ENCODE measurements at regions not wholly inside any gene's neighbourhood (a gene's known extent, or its start where the extent isn't known, plus 50 kb on each side); places are given as distances from the start of the nearest gene placed in this dataset.

DNA sequence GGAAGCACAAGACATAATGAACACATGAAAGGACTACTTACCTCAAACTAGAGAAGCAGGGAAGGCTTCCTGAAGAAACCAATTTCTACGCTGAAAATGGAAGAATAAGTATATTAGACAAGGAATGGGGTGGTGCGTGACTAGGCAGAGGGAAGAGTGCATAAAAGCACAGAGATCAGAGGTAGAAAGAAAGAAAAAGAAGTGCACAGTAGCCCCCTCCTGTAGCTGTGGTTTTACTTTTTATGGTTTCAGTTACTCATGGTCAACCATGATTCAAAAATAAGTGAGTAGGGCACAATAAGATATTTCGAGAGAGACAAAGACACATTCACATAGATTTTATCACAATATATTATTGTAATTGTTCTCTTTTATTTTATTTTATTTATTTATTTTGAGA lies 934.5 kb upstream of the INTU start:
- DNase-seq: no peak

DNA sequence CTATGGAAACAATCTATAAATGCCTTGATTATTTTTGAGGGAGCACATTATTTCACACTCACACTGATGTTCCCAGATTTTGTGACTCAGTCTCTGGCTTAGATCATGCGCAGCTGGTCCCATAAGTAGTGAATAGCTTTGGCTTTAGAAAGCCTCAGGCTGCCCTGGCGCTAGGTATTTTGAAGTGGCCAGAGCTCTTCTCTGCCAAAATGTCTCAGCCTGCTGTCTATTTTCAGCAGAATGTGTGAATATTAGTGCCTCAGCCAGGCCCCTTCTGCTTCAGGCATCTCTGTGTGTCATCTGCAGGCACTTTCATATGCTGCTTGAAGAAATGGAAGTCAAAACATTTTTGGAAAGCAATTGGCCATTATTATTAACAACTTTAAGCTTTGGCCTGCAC lies 931.0 kb upstream of the INTU start:
- no peak for DNase-seq

GRCh38 chr4:126702747-126703146 lies 930.0 kb upstream of the INTU start:
- no peak for DNase-seq

DNA sequence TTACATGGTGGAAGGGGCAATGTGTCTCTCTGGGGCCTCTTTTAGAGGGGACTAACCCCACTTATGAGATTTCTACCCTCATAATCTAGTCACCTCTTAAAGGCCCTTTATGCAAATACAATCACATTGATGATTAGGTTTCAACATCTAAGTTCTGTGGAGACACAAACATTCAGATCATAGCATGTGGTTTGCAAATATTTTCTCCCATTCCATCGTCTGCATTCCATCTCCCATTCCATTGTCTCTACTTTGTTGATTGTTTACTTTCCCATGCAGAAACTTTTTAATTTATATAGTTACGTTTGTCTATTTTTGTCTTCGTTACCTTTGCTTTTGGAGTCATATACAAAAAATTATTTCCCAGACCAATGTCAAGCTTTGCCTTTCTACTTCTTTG lies 927.5 kb upstream of the INTU start:
- DNase-seq: no peak

GRCh38 chr4:126708716-126709115 lies 924.0 kb upstream of the INTU start:
- no peak for DNase-seq

DNA sequence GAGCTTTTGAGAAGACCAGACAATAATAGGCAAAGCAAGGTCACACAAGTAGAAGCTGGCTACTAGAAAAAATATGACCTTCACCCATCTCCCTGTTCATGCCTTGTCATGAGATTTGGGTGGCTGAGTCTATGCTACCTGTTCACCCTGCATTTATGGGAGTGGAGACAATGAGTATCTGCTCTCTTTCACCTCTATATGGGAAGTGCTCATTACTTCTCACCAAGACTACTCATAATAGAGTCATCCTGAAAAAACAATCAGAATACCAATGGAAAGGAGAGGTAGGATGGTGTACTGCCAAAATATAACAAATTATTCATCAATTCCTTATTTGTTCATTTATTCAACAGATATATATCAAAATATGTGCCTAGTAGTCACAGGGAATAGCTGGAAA lies 921.8 kb upstream of the INTU start:
- no peak for DNase-seq

GRCh38 chr4:126715067-126715466 lies 917.7 kb upstream of the INTU start:
- DNase-seq: no peak

GRCh38 chr4:126715681-126716080 lies 917.1 kb upstream of the INTU start:
- no peak for DNase-seq

DNA sequence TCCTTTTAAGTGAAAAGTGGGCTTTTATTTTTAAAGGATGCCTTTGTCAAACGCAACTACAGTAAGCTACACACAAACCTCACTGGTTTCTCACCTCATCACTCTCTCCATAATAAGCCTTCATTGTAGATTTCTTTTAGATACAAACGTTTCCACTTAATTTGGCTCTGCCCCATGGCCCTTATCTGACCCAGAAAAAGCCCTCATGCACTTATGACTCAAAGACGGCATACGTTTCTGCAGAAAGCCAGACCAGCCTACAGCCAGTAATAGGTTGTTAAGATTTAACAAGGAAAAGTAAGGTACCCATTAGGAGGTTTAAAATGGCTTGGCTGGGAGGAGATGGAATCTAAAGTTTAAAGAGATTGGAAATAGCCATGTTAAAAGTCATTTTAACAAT lies 914.6 kb upstream of the INTU start:
- no peak for DNase-seq

DNA sequence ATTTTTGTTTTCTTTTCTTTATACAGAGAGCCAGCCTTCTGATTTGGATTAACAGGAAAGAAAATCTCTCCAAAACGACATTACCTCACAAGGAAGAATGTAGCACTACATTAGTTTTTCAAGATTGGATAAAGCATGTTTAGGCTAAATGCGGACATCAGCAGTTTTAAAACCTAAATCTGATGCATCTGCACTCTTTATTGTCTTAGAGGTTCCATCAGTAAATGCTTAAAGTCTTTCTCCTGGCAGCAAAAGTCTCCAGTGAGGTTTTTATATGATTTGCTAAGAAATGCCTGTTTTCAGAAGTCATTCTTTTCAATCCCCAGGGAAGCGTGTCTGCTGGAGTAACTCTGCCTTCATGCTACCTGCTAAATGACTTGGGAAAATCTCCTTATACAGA lies 912.9 kb upstream of the INTU start:
- no peak for DNase-seq

GRCh38 chr4:126725906-126726305 lies 906.9 kb upstream of the INTU start:
- DNase-seq: no peak

- DNase-seq: no peak
These were observed 905.3 kb upstream of the INTU start for GRCh38 chr4:126727461-126727860.

- DNase-seq: no peak
These were observed 901.7 kb upstream of the INTU start for GRCh38 chr4:126731062-126731461.

- no peak for DNase-seq
These were observed 899.5 kb upstream of the INTU start for GRCh38 chr4:126733301-126733700.

GRCh38 chr4:126734465-126734864 lies 898.3 kb upstream of the INTU start:
- DNase-seq: no peak

GRCh38 chr4:126735294-126736132 lies 897.2 kb upstream of the INTU start:
- no peak for DNase-seq

DNA sequence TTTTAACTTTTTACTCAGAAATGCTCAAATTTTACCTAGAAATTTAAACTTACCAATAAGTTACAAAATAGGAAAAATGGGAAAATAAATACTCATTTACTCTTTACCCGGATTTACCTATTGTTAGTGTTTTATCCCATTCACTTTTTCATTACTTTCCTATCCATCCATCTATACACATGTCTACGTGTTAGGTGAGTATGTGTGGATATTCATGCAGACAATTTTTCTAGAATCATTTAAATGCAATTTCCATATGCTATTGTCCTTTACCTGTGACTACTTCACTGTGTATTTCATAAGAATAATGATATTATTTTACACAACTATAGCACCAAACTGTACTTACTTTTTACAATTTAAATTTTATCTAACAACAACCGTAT lies 896.6 kb upstream of the INTU start:
- no peak for DNase-seq

DNA sequence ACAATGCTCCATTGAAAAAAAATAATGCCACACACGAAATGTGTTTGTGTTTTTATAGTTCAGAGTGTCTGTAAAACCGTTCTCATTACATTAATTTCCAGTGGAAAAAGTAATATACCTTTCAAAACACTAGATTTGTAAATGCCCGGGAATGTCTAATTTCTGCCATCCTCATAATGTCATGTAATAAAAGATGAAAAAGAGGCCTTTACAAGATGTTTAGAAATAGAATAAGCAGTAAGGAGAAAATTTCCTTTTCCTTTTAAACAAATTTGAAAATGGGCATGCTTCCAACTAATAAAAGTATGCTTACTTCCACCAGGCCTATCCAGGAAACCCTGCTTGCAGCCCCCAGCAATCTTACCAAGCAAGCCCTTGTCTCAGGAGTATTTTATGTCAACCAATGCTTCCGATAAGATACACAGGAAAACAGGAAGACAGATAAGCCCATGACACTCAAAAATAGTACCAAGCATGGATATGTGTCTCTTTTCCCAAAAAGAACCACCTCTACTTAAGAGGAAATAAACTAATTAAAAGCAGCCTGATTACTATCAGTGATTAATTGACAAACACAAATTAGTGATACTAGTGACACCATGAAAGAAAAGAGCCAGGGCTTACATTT lies 894.7 kb upstream of the INTU start:
- DNase-seq: no peak

DNA sequence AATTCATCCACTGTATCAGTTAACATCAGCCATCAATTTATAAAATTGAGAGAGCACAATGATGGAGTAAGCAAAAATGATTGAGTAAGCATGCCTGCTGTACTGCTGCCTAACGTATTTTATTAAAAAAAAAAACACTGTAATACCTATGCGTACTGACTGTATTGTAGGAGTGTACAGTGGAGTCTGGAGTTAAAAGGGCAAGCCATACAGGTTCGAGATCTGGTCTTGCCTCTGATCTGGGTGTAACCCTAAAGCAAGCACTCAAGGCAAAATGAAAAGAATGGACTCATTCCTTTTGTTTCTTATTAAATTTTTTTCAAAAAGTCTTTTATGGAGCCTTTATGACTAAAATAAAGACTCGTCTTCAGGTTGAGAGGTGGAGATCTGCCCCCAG lies 894.2 kb upstream of the INTU start:
- no peak for DNase-seq

- no peak for DNase-seq
These were observed 893.8 kb upstream of the INTU start for GRCh38 chr4:126738926-126739325.

GRCh38 chr4:126740687-126741086 lies 892.1 kb upstream of the INTU start:
- DNase-seq: no peak

- DNase-seq: no peak
These were observed 890.7 kb upstream of the INTU start for GRCh38 chr4:126742048-126742447.

DNA sequence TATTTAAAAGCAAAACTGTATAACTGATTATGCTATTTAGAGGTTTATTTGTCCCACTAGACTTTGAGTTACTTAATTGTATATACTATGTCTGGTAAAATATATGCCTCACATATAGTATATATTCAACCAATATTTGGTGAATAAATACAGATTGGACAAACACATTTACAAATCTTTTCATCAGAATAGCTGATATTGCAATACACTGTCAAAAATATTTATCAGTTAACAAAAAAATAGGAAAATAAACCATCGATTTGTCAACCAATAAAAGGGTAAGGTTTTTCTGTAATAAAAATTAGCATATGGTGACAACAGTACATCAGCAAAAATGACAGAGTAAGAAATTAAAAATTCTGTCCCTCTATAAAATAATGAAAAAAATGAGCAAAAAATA lies 889.9 kb upstream of the INTU start:
- DNase-seq: no peak

- no peak for DNase-seq
These were observed 884.0 kb upstream of the INTU start for GRCh38 chr4:126748736-126749135.

All from occipital lobe (tissue), 1 donor.